GM18867 (cell line): ENCODE measurements at regions not wholly inside any gene's neighbourhood (a gene's known extent, or its start where the extent isn't known, plus 50 kb on each side); places are given as distances from the start of the nearest gene placed in this dataset.
A peak's percentile ranks its signal among the peaks of the same experiment; 100 is the strongest.

ENCODE experiments used
- ATAC-seq: cut with Tn5 transposase; IDR thresholded peaks from one replicate; pipeline ENCODE4 v1.9.1; 2021; ENCODE audit warnings: mild to moderate bottlenecking, moderate library complexity; ENCODE audit not compliant: unreplicated experiment

GRCh38 chr15:38072348-38073177, 138.1 kb downstream of the TMCO5A start:
- peak; percentile 77 for ATAC-seq

- no peak for ATAC-seq
These were observed 138.9 kb downstream of the TMCO5A start for GRCh38 chr15:38073178-38073946.

- ATAC-seq, result no peak
These were observed 139.6 kb downstream of the TMCO5A start for GRCh38 chr15:38074029-38074428.

- ATAC-seq, result no peak
These were observed 141.0 kb downstream of the TMCO5A start for GRCh38 chr15:38075466-38075865.

GRCh38 chr15:38076786-38077185, 142.3 kb downstream of the TMCO5A start:
- no peak for ATAC-seq

GRCh38 chr15:38079236-38079635, 144.8 kb downstream of the TMCO5A start:
- ATAC-seq, result no peak

GRCh38 chr15:38080651-38081275, 146.3 kb downstream of the TMCO5A start:
- ATAC-seq, result no peak

- ATAC-seq, result peak; percentile 78
These were observed 149.8 kb downstream of the TMCO5A start for GRCh38 chr15:38084289-38084688.

GRCh38 chr15:38085114-38085513, 150.7 kb downstream of the TMCO5A start:
- peak; percentile 76 for ATAC-seq

- peak; percentile 62 for ATAC-seq
These were observed 151.6 kb downstream of the TMCO5A start for GRCh38 chr15:38085931-38086568.

GRCh38 chr15:38086611-38087010, 152.2 kb downstream of the TMCO5A start:
- no peak for ATAC-seq

- no peak for ATAC-seq
These were observed 154.5 kb downstream of the TMCO5A start for GRCh38 chr15:38088971-38089370.

- no peak for ATAC-seq
These were observed 155.8 kb downstream of the TMCO5A start for GRCh38 chr15:38090223-38090622.

GRCh38 chr15:38090678-38091077, 156.2 kb downstream of the TMCO5A start:
- ATAC-seq, result no peak

GRCh38 chr15:38091078-38091645, 156.7 kb downstream of the TMCO5A start:
- no peak for ATAC-seq

GRCh38 chr15:38093931-38094330, 158.7 kb upstream of the SPRED1 start:
- no peak for ATAC-seq

- ATAC-seq, result no peak
These were observed 149.7 kb upstream of the SPRED1 start for GRCh38 chr15:38102972-38103371.

- ATAC-seq, result no peak
These were observed 149.1 kb upstream of the SPRED1 start for GRCh38 chr15:38103564-38103963.

GRCh38 chr15:38111070-38111469, 141.6 kb upstream of the SPRED1 start:
- no peak for ATAC-seq

- ATAC-seq, result no peak
These were observed 140.2 kb upstream of the SPRED1 start for GRCh38 chr15:38112406-38112805.

- ATAC-seq, result no peak
These were observed 137.5 kb upstream of the SPRED1 start for GRCh38 chr15:38115121-38115520.
